Activated gamma-delta T cell treated with Interleukin-2 at 50 U/mL for 16 hours (primary cell): ENCODE measurements at regions not wholly inside any gene's neighbourhood (a gene's known extent, or its start where the extent isn't known, plus 50 kb on each side); places are given as distances from the start of the nearest gene placed in this dataset.

Experiments
- DNase-seq: peaks from one replicate; pipeline ENCODE4 v3.0.0-alpha.2; 2020

- DNase-seq = no peak
These were observed 130.4 kb upstream of the C11orf87 start for GRCh38 chr11:109291553-109291952.

- DNase-seq = no peak
These were observed 123.1 kb upstream of the C11orf87 start for GRCh38 chr11:109298865-109299264.

DNA sequence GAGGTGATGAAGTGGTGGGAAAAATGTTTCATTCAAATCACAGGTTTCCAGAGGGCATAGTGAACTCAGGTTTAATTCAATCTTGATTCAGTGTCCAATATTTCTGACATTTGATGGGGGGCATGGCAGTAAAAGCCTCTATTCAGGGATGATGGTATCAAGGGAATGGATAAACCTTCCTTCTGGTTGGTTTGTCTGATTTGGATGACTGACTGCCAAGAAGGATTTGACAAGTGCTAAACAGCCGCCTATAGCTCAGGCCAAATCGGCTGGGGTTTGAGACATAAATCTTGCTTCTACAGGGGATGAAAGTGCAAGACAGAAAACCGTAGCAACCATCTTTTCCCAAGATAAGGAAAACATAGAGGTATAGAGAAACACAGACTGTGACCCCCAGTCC lies 121.8 kb upstream of the C11orf87 start:
- DNase-seq = no peak

DNA sequence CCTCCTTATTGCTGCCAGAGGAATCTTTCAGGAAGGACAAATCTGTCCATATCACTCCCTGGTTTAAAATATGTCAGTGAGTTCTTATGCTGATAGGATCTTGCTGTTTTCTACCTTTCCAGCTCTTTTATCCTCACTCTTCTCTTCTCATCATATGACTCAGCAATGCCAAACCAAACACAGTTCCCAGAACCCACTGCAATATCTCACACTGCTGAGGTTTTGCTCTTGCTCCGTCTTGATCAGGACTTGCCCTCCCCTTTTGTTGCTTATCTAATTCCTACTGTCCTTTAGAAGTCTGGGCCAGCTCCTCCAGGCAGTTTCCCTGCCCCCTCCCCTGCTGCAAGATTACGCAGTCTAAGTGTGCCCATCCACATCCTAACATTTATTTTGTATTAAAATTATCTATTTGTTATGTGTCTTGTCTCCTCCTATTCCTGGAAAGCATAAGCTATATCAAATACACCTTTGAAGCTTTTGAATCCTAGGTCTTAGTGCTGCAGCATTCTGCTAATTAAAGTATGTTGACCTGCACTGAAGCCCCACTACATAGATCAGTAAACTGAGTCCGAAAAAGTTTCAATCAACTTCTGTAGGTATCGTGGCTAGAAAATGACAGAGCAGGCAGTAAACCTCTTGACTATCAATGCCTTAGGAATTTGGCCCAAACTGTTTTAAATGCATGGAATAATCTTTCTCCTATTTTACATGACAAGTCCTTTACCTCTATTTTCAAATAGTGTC lies 119.2 kb upstream of the C11orf87 start:
- DNase-seq = no peak

DNA sequence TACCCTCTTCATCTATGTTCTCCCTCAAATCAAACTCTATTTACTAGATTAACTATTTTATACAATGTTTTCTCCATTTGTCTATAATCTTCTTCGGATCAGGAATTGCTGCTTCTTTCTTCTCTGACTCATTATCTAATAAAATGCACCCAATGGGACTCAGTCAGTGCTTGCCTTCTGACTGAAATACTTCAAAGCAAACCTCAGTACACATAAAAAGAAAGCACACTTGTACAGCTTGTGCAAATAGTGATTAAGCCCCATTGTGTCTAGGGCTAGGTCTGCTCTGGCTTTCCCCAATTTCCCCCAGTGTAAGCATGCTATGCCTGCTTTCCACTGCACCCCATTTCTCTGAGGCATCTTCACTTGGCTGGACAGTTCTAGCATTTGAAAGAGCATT lies 118.6 kb upstream of the C11orf87 start:
- no peak for DNase-seq

GRCh38 chr11:109304159-109304558 lies 117.8 kb upstream of the C11orf87 start:
- DNase-seq = no peak

- no peak for DNase-seq
These were observed 117.0 kb upstream of the C11orf87 start for GRCh38 chr11:109305009-109305408.

DNA sequence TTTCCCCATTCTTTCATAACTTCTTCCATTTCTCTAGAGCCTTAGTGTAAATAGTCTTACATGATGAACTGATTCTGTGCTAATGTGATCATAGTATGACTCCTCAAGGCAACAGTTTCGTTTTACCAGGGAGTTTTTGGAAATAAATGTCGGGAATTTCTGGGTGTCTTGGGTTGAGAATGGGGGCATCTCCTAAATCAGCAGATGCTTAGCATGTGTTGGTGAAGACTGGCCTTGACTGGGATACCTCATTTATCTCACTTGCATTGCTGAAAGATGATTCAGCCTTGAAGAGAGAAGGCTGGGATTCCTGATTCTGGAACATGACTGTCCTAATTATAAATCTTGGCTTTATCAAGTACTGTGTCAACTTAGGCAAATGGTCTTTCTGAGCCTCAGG lies 115.7 kb upstream of the C11orf87 start:
- DNase-seq = no peak

- DNase-seq = no peak
These were observed 114.6 kb upstream of the C11orf87 start for GRCh38 chr11:109307366-109307765.

DNA sequence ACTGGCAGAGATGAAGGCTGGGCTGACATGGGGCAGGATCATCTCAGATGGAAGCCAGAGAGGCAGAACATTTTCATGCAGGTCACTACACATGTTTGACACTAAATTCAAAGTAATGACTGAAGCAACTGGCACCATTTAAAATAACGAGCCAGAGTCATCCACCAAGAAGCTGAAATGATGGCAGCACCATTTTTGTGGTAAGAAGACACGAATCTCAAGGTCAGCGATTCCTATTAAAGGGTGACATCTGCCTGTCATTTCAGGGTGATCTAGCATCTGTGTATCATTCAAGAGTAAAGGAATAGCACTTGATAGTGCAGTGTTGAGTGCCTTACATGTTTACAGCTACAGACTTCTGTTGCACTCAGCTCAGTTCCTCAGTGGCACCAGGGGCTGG lies 113.4 kb upstream of the C11orf87 start:
- DNase-seq = no peak

DNA sequence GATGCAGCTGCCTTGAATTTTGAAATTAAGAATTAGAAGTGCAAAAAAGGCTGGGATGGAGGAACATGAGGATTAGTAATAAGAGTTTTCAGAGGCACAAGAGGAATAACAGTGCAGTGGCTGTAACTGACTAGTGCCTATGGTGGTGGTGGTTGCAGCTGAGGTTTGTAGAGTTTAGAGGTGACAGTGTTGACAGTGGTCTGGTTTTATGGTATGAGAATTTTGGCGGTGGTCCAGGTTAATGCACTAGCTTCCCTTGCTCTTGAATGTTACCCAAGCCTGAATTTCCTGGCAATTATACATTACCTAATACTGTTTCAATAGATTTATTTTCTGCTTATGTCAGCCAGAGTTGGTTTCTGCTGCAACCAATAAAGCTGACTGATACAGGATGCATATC lies 112.8 kb upstream of the C11orf87 start:
- no peak for DNase-seq

- DNase-seq = no peak
These were observed 104.3 kb upstream of the C11orf87 start for GRCh38 chr11:109317726-109318125.

GRCh38 chr11:109320595-109320994 lies 101.4 kb upstream of the C11orf87 start:
- DNase-seq = no peak

DNA sequence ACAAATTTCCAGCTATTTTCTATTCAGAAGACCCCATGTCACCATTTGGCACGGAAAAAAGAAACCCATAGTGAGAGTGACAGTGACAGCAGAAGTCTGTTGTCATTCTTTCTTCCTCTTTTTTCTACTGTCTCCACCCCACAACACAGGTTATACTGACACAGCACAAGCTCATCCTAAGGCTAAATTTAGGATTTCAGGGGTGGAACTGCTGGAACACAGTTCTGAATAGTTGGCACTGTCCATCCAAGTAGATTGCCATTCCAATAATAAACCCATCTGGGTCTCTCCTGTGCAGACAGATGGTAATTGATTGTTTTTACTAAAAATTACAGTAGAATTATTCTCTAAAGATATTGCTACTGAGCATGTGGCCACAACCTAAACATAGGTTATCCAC lies 95.2 kb upstream of the C11orf87 start:
- DNase-seq = no peak

DNA sequence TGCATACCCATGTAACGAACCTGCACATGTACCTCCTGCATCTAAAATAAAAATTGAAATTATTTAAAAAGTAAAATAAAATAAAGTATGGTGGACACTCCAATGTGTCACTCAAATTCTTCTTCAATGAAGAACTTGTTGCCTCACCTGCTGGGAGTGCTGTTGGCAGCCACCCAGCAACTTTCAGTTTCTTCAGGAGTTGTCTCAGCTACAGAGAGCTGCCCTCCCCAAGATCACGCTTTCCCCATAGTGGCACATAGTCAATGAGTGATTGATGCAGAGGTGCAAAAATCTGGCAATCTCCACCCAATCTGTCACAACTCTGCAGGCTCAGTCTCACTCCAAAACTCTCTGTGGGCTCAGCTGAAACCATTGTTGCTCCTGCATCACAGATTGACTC lies 92.3 kb upstream of the C11orf87 start:
- DNase-seq = no peak

DNA sequence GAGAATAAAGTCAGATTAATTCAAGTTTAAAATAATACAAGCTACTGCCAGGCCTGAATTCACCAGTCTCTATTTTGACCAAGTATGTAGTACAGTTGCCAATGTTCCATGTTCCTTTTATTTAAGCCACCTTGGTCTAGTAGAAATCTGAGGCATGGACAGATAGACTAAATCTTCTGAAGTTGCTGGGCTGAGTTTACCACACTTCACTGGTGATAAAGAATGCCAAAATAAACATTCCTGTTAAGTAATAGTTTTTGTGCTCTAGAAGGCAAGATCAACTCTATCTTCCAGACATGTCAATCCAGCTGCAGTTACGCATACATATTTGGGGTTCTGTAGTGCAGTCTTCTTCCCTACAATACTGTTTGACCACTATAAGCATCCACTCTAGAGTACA lies 83.9 kb upstream of the C11orf87 start:
- DNase-seq = no peak

GRCh38 chr11:109342261-109342660 lies 79.7 kb upstream of the C11orf87 start:
- DNase-seq = no peak

DNA sequence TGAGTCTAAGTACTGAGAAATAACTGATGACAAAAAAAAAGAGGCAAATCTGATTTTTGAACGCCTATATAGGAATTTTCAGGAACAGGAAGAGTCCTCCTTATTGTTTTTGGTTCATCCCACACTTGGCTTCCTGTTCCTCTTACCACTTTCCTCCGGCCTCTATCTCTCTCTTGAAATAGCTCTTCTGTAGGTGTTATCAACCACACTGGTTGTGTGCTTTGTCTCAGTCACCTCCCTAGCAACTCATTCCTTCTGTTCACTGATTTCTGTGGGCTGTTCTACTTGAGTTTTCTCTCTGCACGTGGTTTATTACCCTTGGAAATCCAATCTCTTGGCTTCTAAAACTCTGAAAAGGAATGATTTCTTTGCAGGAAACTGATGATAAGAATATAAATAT lies 78.7 kb upstream of the C11orf87 start:
- no peak for DNase-seq

GRCh38 chr11:109347304-109347703 lies 74.7 kb upstream of the C11orf87 start:
- DNase-seq = no peak

DNA sequence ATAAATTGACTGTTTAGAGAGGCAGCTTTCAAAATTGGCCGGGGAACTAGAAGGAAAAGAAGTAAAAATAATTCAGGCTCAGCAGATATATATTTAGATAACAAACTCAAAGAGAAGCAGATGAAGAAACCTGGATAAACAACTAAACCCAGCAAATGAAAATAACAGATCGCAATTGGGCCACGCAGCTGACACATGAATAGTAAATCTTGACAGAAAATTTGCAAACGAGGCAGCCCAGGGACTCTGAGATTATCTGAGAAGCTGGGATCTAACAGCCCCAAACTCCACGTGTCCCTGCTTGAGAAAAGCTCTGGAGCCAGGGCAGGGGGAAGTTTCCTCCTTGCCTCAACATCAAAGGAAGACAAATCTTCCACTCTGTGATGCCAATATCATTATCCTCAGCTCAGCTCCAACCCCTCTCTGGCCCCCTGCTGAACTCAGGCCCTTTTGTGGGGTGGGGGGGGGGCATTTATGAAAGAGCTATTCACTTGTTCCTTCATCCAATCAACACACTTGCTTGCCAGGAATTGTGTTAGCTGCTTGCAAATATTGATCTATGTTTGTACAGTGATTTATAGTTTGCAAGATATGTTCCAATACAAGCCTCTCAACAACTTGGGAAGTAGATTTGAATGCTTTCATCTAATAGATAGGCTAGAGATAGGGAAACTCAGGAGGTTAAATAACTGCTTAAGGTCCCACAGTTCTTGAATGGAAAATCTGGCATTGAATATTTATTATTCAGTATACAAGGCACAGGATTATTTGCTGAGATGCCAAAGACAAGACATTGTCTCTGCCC lies 72.5 kb upstream of the C11orf87 start:
- DNase-seq = no peak

DNA sequence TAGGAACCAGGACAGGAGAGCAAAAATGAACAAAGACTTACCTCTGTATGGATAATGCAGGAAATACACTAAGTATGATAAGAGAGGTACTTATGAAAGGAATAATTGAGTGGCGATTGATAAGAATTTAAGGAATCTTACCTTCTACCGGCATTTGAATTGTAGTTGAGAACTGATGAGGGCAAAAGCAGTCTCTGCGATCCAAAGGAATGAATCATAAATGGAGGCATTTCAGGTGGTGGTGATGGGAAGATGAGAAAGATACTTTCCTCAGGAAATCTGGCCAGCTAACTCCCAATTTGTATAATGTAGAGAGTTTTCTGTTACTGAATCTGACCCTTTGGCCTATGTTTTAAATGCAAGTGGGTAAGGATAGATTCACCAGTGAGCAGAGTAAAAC lies 71.9 kb upstream of the C11orf87 start:
- no peak for DNase-seq

DNA sequence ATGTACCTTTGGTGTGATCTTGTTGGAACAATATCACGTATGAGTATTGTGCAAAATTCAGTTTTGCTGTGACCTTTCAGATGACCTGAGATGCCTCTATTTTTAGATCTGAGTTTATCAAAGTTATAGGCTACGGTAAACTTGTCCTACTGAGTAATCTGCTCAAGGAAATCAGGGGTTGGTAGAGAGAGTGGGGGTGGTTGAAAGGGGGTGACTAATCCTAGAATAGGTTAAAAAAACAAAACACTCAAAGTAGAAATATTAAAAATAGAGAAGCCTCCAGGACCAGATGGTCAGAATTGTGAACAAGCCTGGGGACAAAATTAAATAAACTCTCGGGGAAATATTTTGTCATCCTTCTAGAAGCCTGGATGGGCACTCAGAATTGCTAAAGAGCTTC lies 59.9 kb upstream of the C11orf87 start:
- no peak for DNase-seq

GRCh38 chr11:109363682-109364081 lies 58.3 kb upstream of the C11orf87 start:
- DNase-seq = no peak

DNA sequence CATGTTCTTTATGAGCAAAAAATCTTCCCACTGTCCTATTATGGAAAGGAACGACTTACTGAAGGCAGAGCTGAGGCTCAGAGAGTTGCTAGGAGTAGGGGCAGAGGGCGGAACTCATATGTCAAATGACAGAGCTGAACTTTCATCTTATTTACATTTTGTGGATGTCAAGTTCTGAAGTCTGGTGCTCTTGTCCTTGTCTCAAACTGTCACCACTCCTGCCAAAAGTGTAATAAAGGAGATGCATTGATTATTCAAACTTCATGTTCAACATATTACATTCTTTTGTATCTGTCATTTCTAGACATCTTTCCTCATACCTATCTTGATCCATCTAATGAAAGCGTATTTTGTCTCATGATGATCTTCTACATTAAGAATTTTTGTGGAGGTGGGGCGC lies 57.1 kb upstream of the C11orf87 start:
- no peak for DNase-seq
